IPS DF 19.7 (cell line): ENCODE measurements at regions not wholly inside any gene's neighbourhood (a gene's known extent, or its start where the extent isn't known, plus 50 kb on each side); places are given as distances from the start of the nearest gene placed in this dataset.
"Not testable (repeated sequence)": the region's sequence is repeated elsewhere in the genome, so short reads cannot be mapped to it uniquely, and the experiment has no call there.

Experiments used
- DNase-seq: peaks from one replicate; pipeline ENCODE4 v3.0.0-alpha.2; 2013; ENCODE audit warnings: low read depth, low spot score

DNA sequence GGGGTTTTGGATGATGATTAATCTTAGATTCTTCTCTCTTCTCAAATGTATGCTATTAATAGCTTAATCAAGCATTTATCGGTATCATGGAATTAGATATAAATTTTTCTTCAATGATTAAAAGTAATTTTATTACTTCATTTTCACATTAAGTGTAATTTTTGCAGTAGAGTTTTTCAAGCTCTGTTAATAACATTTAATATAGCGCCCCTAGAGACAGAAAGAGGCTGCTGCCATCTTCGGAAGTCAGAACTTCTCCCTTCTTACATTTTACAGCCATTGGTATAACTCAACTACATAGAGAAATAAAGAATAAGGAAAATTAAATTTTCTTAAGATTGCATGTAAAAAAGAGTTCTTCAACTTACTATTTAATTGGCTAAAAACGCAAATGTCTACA lies 540.3 kb downstream of the GABRG2 start:
- DNase-seq, result no peak

DNA sequence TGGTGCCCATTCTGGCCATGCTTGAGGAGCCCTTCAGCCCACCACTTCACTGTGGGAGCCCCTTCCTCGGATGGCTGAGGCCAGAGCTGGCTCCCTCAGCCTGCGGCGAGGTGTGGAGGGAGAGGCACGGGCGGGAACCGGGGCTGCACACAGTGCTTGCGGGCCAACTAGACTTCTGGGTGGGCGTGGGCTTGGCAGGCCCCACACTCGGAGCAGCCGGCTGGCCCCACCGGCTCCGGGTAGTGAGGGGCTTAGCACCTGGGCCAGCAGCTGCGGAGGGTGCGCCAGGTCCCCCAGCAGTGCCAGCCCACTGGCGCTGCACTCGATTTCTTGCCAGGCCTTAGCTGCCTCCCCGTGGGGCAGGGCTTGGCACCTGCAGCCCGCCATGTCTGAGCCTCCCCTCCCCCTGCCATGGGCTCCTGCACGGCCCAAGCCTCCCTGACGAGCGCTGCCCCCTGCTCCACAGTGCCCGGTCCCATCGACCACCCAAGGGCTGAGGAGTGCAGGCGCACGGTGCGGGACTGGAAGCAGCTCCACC lies 554.2 kb downstream of the GABRG2 start:
- not testable (repeated sequence) for DNase-seq

DNA sequence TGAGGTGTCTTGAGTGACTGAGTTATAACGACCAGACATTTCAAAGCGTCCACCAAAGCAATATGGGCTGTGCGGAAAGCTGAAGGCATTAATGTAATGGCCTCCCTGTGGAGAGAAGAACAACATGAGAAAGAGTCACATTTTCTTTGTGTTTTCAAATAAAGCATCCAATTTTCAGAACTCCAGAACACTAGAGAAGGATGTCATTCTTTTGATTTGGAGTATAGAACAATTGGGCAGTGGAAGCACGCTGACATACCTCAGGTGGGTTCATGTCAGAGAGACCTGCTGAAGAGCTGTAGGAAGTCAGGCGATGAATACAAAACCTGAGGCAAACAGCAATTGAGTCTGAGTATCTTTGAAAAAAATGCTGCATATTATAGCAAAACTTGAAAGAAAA lies 556.5 kb downstream of the GABRG2 start:
- DNase-seq, result no peak

DNA sequence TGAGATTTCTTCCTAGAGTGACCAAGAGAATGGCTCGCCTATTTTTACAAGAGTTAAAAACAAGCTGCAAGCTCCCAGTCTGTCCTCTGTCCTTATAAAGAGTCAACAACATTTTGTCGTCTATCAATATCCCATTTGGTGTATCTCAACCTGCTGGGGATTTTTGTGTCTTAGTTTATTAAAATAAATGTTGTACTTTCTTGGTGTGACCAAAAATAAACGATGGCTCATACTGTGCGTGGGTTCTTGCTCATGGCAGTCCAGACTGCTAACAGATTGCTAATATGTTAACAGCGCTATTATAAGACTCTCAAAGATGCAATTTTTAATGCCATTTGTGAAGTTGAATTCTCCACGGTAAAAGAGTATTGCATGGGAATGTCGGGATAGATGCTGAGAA lies 569.9 kb downstream of the GABRG2 start:
- no peak for DNase-seq

GRCh38 chr5:162638849-162639248 lies 571.3 kb downstream of the GABRG2 start:
- no peak for DNase-seq

DNA sequence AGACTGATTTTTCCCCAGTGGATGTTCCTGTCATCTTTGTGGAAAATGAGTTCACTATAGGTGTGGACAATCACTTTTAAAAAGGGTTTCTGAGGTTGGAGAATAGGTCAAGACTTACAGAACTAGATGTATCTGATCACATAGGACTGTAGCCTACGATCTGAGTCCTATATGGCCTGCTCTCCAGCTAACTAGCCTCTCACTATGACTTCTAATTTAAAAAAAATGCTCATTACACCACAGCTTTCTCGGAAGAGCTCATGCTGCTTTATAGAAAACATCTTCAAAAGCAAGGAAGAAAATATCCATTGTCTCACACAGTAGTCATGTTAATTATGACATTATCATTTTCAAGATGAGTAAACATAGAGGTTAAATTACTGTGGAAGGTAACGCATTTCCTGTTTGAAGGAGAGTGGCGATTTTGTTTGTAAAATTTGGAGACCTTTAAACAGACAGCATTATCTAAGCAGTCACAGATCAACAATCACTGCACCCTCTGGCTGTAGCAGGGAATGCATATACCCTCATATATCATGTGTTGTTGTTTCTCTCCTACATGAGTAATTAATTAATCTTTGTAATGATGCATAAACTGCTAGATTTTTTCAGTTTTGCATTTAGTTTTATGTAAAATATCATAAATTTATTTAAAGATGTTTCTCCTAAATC lies 573.7 kb downstream of the GABRG2 start:
- DNase-seq, result no peak

GRCh38 chr5:162654661-162655405 lies 587.3 kb downstream of the GABRG2 start:
- DNase-seq, result no peak

- DNase-seq, result no peak
Observed at GRCh38 chr5:162657076-162657475, 589.5 kb downstream of the GABRG2 start.

DNA sequence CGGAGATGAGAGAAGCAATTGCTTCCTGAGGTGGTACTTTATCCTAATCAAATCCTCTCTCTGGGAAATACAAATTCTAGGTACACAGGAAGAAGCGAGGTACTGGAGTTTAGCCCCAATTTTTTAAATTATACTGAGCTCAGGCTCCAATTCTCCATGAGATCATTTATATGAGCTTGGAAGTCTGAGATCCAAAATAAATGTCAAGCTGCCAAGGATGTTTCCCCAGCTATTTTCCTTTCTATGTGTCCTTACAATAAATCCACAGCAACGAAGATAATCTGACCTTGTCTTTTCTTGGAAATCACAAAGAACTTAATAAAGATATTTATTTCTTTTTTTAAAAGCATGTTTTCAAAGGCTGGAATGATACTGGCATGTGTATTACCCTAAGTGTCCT lies 597.3 kb downstream of the GABRG2 start:
- DNase-seq, result no peak

DNA sequence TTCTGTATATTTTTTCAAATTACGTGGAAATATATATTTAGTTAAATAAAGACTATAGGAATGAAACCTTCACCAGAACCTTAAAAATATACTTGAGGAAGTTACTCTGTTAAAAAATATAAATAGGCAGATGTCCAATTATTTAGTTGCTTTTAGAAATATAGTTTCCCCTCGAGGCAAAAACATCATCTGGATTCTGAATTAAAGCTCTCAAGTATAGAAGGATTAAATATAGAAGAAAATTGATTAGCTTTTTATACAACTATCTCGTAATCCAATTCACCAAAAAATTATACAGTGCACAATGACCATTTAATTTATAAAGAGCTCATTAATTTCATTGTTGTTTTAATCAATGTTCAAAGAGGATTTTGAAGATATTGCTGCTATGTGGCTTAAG lies 601.4 kb downstream of the GABRG2 start:
- DNase-seq, result no peak

DNA sequence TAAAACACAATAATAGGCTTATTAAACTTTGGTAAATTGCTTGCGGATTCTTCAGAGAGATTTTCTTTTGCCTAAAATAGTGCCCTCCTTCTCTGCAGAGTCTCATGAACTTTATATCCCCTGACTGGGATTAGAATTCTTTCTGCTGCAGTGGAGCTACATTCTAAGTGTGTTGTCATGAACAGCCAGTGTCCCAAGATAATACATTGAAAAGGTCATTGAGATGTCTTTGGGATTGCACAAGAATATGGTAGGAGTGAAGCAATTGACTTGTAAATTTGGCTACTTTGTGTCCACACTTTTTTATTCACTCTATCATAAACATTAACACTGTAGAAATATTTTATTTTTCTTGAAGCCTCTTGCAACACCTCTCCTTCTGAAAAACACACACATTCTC lies 604.5 kb downstream of the GABRG2 start:
- no peak for DNase-seq

GRCh38 chr5:162683284-162683683 lies 615.7 kb downstream of the GABRG2 start:
- DNase-seq, result no peak

DNA sequence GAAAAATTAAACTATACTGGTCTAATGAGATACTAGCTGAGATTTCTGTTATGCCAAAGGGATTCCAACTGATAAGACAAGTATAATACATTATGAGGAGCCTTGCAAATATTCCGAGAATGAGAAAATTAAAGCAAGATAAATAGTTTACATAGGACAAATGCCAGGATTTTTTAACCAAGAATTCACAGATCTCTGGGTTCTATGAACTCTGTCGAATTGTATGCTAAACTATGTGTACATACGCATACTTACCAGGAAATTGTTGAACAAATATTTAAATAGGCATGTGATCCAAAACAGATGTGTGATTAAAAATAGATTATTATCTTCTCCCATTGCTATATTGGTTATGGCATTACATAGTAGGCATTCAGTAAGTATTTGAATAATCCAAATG lies 616.6 kb downstream of the GABRG2 start:
- no peak for DNase-seq

GRCh38 chr5:162685302-162685701 lies 617.7 kb downstream of the GABRG2 start:
- no peak for DNase-seq

- DNase-seq, result not testable (repeated sequence)
Observed at GRCh38 chr5:162696272-162696671, 628.7 kb downstream of the GABRG2 start.

DNA sequence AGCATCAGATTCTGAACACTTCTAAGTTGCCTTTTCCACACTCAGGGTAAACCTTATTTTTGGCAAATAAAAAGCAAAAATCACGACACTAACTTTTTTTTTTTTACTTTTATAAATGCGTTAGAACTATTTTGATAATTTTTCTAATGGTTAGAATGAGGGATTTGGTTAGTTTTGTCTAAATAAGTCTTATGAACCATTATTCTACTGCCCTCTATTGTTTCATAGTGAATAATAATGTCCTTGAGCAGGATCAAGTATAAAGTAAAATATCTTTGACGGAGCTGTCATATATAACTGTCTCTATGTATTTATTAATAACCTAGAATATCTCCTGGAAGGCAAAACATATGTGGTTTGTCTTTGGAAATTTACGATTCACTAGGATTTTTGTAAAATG lies 631.8 kb downstream of the GABRG2 start:
- no peak for DNase-seq

GRCh38 chr5:162703914-162704313 lies 636.3 kb downstream of the GABRG2 start:
- DNase-seq, result no peak

DNA sequence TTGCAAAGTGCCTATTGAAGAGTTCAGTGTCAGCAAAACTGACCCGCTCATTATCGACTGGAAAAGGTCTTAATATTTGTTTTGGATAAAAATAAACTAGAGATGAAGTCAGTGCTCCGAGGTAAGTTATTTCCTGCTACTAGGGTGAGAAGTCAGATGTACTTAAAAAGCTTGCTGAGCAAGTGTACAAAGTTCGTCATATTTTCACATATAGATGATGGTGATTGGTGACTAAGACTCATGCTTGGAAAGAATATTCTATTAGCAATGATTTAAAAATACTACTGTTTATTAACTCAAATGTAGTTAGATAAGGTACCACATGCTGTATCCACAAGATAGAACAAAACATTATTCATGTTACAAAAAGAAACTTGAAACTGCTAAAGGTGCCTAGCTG lies 643.7 kb downstream of the GABRG2 start:
- DNase-seq, result no peak

DNA sequence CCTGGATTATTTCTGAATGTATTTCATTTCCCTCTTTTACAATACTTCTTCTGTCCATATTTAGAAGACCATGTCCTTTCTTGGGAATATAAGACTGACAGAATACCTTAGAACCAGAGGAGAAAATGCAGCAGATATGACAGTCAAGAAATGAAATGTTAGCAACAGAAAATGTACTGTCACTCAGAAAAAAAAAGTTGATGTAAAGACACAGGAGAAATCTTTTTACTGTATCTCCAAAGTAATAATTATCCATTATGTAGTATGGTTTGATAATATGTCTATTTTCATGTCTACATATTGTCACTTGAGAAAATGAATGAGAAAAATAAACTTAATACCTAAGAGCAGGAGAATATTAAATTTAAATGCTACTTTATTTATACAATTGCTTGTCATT lies 652.1 kb downstream of the GABRG2 start:
- no peak for DNase-seq

DNA sequence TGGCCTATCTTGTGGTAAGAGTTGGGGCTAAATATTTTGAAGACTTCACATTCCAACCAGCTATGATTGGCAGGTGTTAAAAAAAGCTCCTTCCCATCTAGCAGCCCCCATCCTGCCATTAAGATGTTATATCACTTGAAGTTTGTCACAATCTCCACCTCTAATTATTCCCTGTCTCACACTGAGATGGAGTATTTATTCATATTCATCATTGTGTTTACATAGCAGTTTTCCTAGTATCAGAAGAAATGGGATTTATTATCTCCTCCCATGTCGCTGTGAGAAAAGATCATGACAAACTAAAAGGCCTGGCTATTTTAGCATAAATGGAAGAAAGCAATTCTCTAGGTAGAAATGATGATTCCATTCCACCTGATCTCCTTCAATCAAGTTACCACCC lies 653.6 kb downstream of the GABRG2 start:
- no peak for DNase-seq

GRCh38 chr5:162752612-162753011 lies 684.8 kb upstream of the CCNG1 start:
- no peak for DNase-seq

DNA sequence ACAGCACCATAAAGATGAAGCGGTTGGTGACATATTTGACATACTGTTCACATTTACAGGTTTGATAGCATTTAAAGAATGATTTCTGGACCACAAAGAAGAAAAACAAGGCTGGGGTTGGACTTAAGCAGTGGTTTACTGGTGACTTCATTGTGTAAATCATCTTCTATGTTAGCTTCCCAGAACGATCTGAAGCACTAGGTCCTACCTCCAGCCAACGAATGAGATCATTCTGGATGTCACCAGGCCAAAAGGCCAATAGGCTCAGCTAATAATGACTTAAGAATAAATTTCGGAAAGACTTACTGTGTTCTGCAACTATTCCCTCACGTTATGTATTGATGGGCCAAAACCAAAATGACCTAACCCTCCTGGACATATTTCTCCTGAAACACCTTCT lies 675.3 kb upstream of the CCNG1 start:
- no peak for DNase-seq

DNA sequence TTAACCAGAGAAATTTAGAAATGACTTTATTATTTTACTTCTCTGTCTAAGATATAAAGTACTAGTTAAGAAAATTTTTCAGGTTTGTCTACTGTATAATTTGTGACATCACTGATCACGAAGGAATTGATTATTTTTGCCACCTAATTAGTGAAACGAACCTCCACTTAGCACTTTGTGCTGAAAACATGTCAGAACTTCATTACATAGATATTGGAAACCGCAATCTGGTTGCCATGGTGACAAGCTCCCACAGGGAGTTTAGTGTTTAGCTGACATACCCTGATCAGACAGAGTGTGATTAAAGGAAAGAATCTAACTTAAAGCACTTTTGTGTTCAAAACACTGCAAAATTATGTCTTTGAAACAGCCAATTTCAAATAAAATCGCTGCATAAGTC lies 668.4 kb upstream of the CCNG1 start:
- no peak for DNase-seq
